ENCODE measurements at regions not wholly inside any gene's neighbourhood (a gene's known extent, or its start where the extent isn't known, plus 50 kb on each side); places are given as distances from the start of the nearest gene placed in this dataset.

DNA sequence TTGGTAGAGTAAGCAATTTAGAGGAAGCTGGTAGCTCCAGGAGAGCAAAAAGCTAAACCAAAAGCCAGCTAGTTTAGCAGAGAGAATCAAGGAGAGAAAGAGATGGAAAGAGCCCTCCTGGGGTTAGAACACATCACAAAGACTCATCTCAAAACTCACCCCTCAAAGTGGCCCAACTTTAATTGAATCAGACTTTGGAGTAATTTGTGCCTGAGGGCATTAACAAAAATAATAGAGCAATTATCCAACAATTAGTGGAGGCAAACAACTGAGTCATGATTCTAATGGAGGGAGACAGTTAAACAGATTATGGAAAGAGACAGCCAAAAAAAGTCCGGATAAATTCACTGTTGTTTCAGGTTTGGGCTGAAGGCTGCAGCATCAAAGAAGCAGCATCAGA, 417.4 kb downstream of the KCNJ3 start:
- TF ChIP-seq, protein P1, sequence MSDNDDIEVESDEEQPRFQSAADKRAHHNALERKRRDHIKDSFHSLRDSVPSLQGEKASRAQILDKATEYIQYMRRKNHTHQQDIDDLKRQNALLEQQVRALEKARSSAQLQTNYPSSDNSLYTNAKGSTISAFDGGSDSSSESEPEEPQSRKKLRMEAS (IDR thresholded peaks at IDR 0.05; ENCODE audit: low read depth): no peak
- TF ChIP-seq, protein P2, sequence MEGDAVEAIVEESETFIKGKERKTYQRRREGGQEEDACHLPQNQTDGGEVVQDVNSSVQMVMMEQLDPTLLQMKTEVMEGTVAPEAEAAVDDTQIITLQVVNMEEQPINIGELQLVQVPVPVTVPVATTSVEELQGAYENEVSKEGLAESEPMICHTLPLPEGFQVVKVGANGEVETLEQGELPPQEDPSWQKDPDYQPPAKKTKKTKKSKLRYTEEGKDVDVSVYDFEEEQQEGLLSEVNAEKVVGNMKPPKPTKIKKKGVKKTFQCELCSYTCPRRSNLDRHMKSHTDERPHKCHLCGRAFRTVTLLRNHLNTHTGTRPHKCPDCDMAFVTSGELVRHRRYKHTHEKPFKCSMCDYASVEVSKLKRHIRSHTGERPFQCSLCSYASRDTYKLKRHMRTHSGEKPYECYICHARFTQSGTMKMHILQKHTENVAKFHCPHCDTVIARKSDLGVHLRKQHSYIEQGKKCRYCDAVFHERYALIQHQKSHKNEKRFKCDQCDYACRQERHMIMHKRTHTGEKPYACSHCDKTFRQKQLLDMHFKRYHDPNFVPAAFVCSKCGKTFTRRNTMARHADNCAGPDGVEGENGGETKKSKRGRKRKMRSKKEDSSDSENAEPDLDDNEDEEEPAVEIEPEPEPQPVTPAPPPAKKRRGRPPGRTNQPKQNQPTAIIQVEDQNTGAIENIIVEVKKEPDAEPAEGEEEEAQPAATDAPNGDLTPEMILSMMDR (IDR thresholded peaks at IDR 0.05): no peak
- TF ChIP-seq POLR2AphosphoS5 (IDR thresholded peaks at IDR 0.05; ENCODE audit: low read depth, low read length) (no peak), RAD21 (IDR thresholded peaks at IDR 0.05; ENCODE audit: low read length) (no peak), NFIC (IDR thresholded peaks at IDR 0.05; ENCODE audit: borderline replicate concordance) (no peak), JUND (IDR thresholded peaks at IDR 0.05) (no peak), SIN3A (IDR thresholded peaks at IDR 0.05; ENCODE audit: borderline replicate concordance, low read depth, low read length) (no peak), RFX5 (IDR thresholded peaks at IDR 0.05; ENCODE audit: low read length) (no peak), TAF1 (IDR thresholded peaks at IDR 0.05; ENCODE audit: borderline replicate concordance, low read depth, low read length) (no peak), CHD2 (IDR thresholded peaks at IDR 0.05; ENCODE audit: low read length, partially characterized antibody) (no peak), GABPA (IDR thresholded peaks at IDR 0.05; ENCODE audit: low read depth) (no peak)
- TF ChIP-seq, protein P3, sequence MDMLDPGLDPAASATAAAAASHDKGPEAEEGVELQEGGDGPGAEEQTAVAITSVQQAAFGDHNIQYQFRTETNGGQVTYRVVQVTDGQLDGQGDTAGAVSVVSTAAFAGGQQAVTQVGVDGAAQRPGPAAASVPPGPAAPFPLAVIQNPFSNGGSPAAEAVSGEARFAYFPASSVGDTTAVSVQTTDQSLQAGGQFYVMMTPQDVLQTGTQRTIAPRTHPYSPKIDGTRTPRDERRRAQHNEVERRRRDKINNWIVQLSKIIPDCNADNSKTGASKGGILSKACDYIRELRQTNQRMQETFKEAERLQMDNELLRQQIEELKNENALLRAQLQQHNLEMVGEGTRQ (IDR thresholded peaks at IDR 0.05; ENCODE audit: borderline replicate concordance, low read depth, low read length): no peak
